ENCODE measurements at regions not wholly inside any gene's neighbourhood (a gene's known extent, or its start where the extent isn't known, plus 50 kb on each side); places are given as distances from the start of the nearest gene placed in this dataset.

GRCh38 chr6:134739299-134740026 is 210.4 kb downstream of the ALDH8A1 start:
- no peak for DNase-seq (ENCODE audit: low read depth)

- no peak for DNase-seq (ENCODE audit: low read depth)
Observed at GRCh38 chr6:134738211-134738885, 211.6 kb downstream of the ALDH8A1 start.

- DNase-seq (ENCODE audit: low read depth) = no peak
Observed at GRCh38 chr6:134735461-134735860, 214.4 kb downstream of the ALDH8A1 start.

GRCh38 chr6:134734312-134734869 is 215.5 kb downstream of the ALDH8A1 start:
- no peak for DNase-seq (ENCODE audit: low read depth)

- DNase-seq (ENCODE audit: low read depth) = no peak
Observed at GRCh38 chr6:134733801-134734200, 216.1 kb downstream of the ALDH8A1 start.

- no peak for DNase-seq (ENCODE audit: low read depth)
Observed at GRCh38 chr6:134732763-134733162, 217.1 kb downstream of the ALDH8A1 start.

GRCh38 chr6:134731615-134732014 is 218.3 kb downstream of the ALDH8A1 start:
- DNase-seq (ENCODE audit: low read depth) = no peak

GRCh38 chr6:134730013-134730412 is 219.9 kb downstream of the ALDH8A1 start:
- DNase-seq (ENCODE audit: low read depth) = no peak

GRCh38 chr6:134729561-134729960 is 220.3 kb downstream of the ALDH8A1 start:
- no peak for DNase-seq (ENCODE audit: low read depth)

GRCh38 chr6:134727081-134727480 is 222.8 kb downstream of the ALDH8A1 start:
- DNase-seq (ENCODE audit: low read depth) = no peak

- no peak for DNase-seq (ENCODE audit: low read depth)
Observed at GRCh38 chr6:134725590-134725989, 224.3 kb downstream of the ALDH8A1 start.

- no peak for DNase-seq (ENCODE audit: low read depth)
Observed at GRCh38 chr6:134724771-134725340, 225.0 kb downstream of the ALDH8A1 start.

- no peak for DNase-seq (ENCODE audit: low read depth)
Observed at GRCh38 chr6:134723081-134723871, 226.6 kb downstream of the ALDH8A1 start.

GRCh38 chr6:134722200-134722870 is 227.6 kb downstream of the ALDH8A1 start:
- DNase-seq (ENCODE audit: low read depth) = no peak

GRCh38 chr6:134721060-134721405 is 228.9 kb downstream of the ALDH8A1 start:
- no peak for DNase-seq (ENCODE audit: low read depth)

GRCh38 chr6:134720353-134721059 is 229.4 kb downstream of the ALDH8A1 start:
- no peak for DNase-seq (ENCODE audit: low read depth)

GRCh38 chr6:134719911-134720310 is 230.0 kb downstream of the ALDH8A1 start:
- no peak for DNase-seq (ENCODE audit: low read depth)

GRCh38 chr6:134719286-134719685 is 230.6 kb downstream of the ALDH8A1 start:
- DNase-seq (ENCODE audit: low read depth) = no peak

- DNase-seq (ENCODE audit: low read depth) = no peak
Observed at GRCh38 chr6:134714679-134715078, 235.2 kb downstream of the ALDH8A1 start.

- no peak for DNase-seq (ENCODE audit: low read depth)
Observed at GRCh38 chr6:134714113-134714512, 235.8 kb downstream of the ALDH8A1 start.

- no peak for DNase-seq (ENCODE audit: low read depth)
Observed at GRCh38 chr6:134712311-134712710, 237.6 kb downstream of the ALDH8A1 start.
